Stimulated activated CD4-positive, alpha-beta T cell treated with anti-CD3 and anti-CD28 coated beads, Interleukin-1b, Interleukin-23, amount 100 ng/mL, for 48 hours (primary cell): ENCODE measurements at regions not wholly inside any gene's neighbourhood (a gene's known extent, or its start where the extent isn't known, plus 50 kb on each side); places are given as distances from the start of the nearest gene placed in this dataset.

ENCODE experiments used
- DNase-seq: peaks from one replicate; pipeline ENCODE4 v3.0.0-alpha.2; 2020

GRCh38 chr22:48596111-48596850, 1231.4 kb downstream of the BRD1 start:
- no peak for DNase-seq

GRCh38 chr22:48595511-48595905, 1232.2 kb downstream of the BRD1 start:
- DNase-seq: no peak

- DNase-seq: no peak
Observed at GRCh38 chr22:48594757-48595510, 1232.7 kb downstream of the BRD1 start.

- DNase-seq: no peak
Observed at GRCh38 chr22:48594016-48594756, 1233.5 kb downstream of the BRD1 start.

- DNase-seq: no peak
Observed at GRCh38 chr22:48593551-48593950, 1234.1 kb downstream of the BRD1 start.

GRCh38 chr22:48592931-48593330, 1234.7 kb downstream of the BRD1 start:
- no peak for DNase-seq

- DNase-seq: no peak
Observed at GRCh38 chr22:48592488-48592887, 1235.2 kb downstream of the BRD1 start.

GRCh38 chr22:48592066-48592345, 1235.7 kb downstream of the BRD1 start:
- no peak for DNase-seq

GRCh38 chr22:48591286-48592065, 1236.2 kb downstream of the BRD1 start:
- DNase-seq: no peak

- no peak for DNase-seq
Observed at GRCh38 chr22:48589901-48590300, 1237.8 kb downstream of the BRD1 start.

GRCh38 chr22:48588878-48589450, 1238.7 kb downstream of the BRD1 start:
- DNase-seq: no peak

- DNase-seq: no peak
Observed at GRCh38 chr22:48588151-48588877, 1239.4 kb downstream of the BRD1 start.

GRCh38 chr22:48587236-48587865, 1240.3 kb downstream of the BRD1 start:
- no peak for DNase-seq

GRCh38 chr22:48586799-48587185, 1240.9 kb downstream of the BRD1 start:
- DNase-seq: no peak

- no peak for DNase-seq
Observed at GRCh38 chr22:48585916-48586798, 1241.5 kb downstream of the BRD1 start.

- DNase-seq: no peak
Observed at GRCh38 chr22:48584170-48584569, 1243.5 kb downstream of the BRD1 start.

GRCh38 chr22:48581796-48582469, 1245.7 kb downstream of the BRD1 start:
- DNase-seq: no peak

- no peak for DNase-seq
Observed at GRCh38 chr22:48581205-48581766, 1246.4 kb downstream of the BRD1 start.

GRCh38 chr22:48580481-48580970, 1247.1 kb downstream of the BRD1 start:
- no peak for DNase-seq
